HCT116 (cell line): ENCODE measurements at regions not wholly inside any gene's neighbourhood (a gene's known extent, or its start where the extent isn't known, plus 50 kb on each side); places are given as distances from the start of the nearest gene placed in this dataset.

Experiments
- ATAC-seq: fragments of 200-7000 bp; cut with Tn5 transposase; 2 replicates; pipeline ENCODE4 v1.9.1; 2020; ENCODE audit warnings: mild to moderate bottlenecking, moderate library complexity
- BruUV-seq: library from RNA; stranded (reverse); fragments of 400-500 nt; replicated peaks from 2 replicates; lab custom pipeline; 2021; lab: Mats Ljungman, UMichigan
- CTCF ChIA-PET: fragments of 300-600 bp; sonication (Branson Sonifier 250); formaldehyde crosslinking; loops from one replicate; lab custom pipeline; 2021; ENCODE audit warnings: antibody characterized with exemption; lab: Charles Lee
- POLR2A ChIA-PET: fragments of 300-600, 350-600 bp; sonication (Branson Sonifier 250); formaldehyde crosslinking; loops from one replicate; lab custom pipeline; 2021; ENCODE audit warnings: antibody characterized with exemption; lab: Charles Lee
- RAD21 ChIA-PET, 2 experiments: fragments of 300-600 bp; sonication (Branson Sonifier 250); formaldehyde crosslinking; loops; one replicate each; lab custom pipeline; 2023; ENCODE audit warnings: low total read pairs in 2 of 2; ENCODE audit not compliant: uncharacterized antibody in 2 of 2, unreplicated experiment in 2 of 2, low non-redundant PET in 1 of 2; lab: Charles Lee
- DNase-seq: peaks from one replicate; pipeline ENCODE4 v3.0.0-alpha.2; 2010; ENCODE audit warnings: low read depth, low spot score
- H2AFZ ChIP-seq: fragments of 200-600 bp; shearing (Covaris generic), sonication (generic); 2 replicates; pipeline ENCODE4 v1.6.1; 2017; ENCODE audit warnings: low read depth, mixed run types, mixed read lengths, antibody characterized with exemption, low read length; ENCODE audit not compliant: poor library complexity, severe bottlenecking
- H3K27ac ChIP-seq: 2 replicates; pipeline ENCODE4 v1.5.1; 2012; ENCODE audit warnings: low read depth, low read length
- H3K27me3 ChIP-seq: fragments of 200-600 bp; sonication (generic); 2 replicates; pipeline ENCODE4 v1.6.1; 2016; ENCODE audit warnings: mixed run types, low read length, mixed read lengths; ENCODE audit not compliant: insufficient read depth
- H3K36me3 ChIP-seq, 2 experiments: fragments of 200-500 bp in 1 of 2; fragments of 200-600 bp in 1 of 2; sonication (Bioruptor generic) in 1 of 2; sonication (generic) in 1 of 2; 2 replicates each; pipeline versions ENCODE4 v1.5.1 to v1.6.1; 2014 to 2016; ENCODE audit warnings: low read length in 2 of 2, inconsistent platforms in 1 of 2, mixed read lengths in 1 of 2, mixed run types in 1 of 2; ENCODE audit not compliant: insufficient read depth in 2 of 2, control insufficient read depth in 1 of 2
- H3K4me1 ChIP-seq, 2 experiments: fragments of 200-600 bp in 1 of 2; sonication (generic) in 1 of 2; 2 replicates each; pipeline versions ENCODE4 v1.5.1 to v1.6.1; 2012 to 2017; ENCODE audit warnings: low read length in 2 of 2, inconsistent platforms in 1 of 2, mild to moderate bottlenecking in 1 of 2, mixed read lengths in 1 of 2, mixed run types in 1 of 2, moderate library complexity in 1 of 2; ENCODE audit not compliant: insufficient read depth in 2 of 2, control insufficient read depth in 1 of 2
- H3K4me2 ChIP-seq: fragments of 200-600 bp; sonication (generic); 2 replicates; pipeline ENCODE4 v1.6.1; 2017; ENCODE audit warnings: mixed run types, low read length, mixed read lengths
- H3K4me3 ChIP-seq, 2 experiments: fragments of 200-600 bp in 1 of 2; sonication (generic) in 1 of 2; replicated peaks in 1 of 2; 2 replicates each; pipeline ENCODE4 v1.5.1; 2011 to 2016; ENCODE audit warnings: low read length in 2 of 2, control low read depth in 1 of 2, low read depth in 1 of 2, mild to moderate bottlenecking in 1 of 2, mixed read lengths in 1 of 2, mixed run types in 1 of 2
- H3K79me2 ChIP-seq: fragments of 200-600 bp; sonication (generic); 2 replicates; pipeline ENCODE4 v1.6.1; 2017; ENCODE audit warnings: mild to moderate bottlenecking, mixed run types, low read length, moderate library complexity, mixed read lengths; ENCODE audit not compliant: insufficient read depth
- H3K9ac ChIP-seq: fragments of 200-600 bp; sonication (generic); 2 replicates; pipeline ENCODE4 v1.6.1; 2016; ENCODE audit warnings: low read length, mixed read lengths
- H3K9me2 ChIP-seq: fragments of 200-600 bp; sonication (generic), shearing (Covaris generic); 2 replicates; pipeline ENCODE4 v1.6.1; 2017; ENCODE audit warnings: mixed run types, mild to moderate bottlenecking, moderate library complexity; ENCODE audit not compliant: insufficient read depth
- H3K9me3 ChIP-seq, 2 experiments: fragments of 200-500 bp in 1 of 2; fragments of 200-600 bp in 1 of 2; sonication (Bioruptor generic) in 1 of 2; sonication (generic) in 1 of 2; 2 replicates each; pipeline ENCODE4 v1.6.1; 2014 to 2017; ENCODE audit warnings: low read length in 2 of 2, mixed read lengths in 2 of 2, inconsistent platforms in 1 of 2, low read depth in 1 of 2, mild to moderate bottlenecking in 1 of 2, mixed run types in 1 of 2, moderate library complexity in 1 of 2; ENCODE audit not compliant: control insufficient read depth in 1 of 2, insufficient read depth in 1 of 2
- H4K20me1 ChIP-seq: fragments of 200-600 bp; sonication (generic), shearing (Covaris generic); 2 replicates; pipeline ENCODE4 v1.6.1; 2017; ENCODE audit warnings: mixed run types, mild to moderate bottlenecking, moderate library complexity; ENCODE audit not compliant: insufficient read depth
- CBX3 ChIP-seq: IDR thresholded peaks from 2 replicates; pipeline ENCODE4 v1.6.1; 2012; ENCODE audit warnings: low read depth
- EGR1 ChIP-seq: IDR thresholded peaks from 2 replicates; pipeline ENCODE4 v1.6.1; 2012; ENCODE audit warnings: low read depth
- EZH2phosphoT487 ChIP-seq: fragments of 200-600 bp; IDR thresholded peaks from 2 replicates; pipeline ENCODE4 v1.6.1; 2018; ENCODE audit warnings: antibody characterized with exemption, borderline replicate concordance
- FOSL1 ChIP-seq: IDR thresholded peaks from 2 replicates; pipeline ENCODE4 v1.6.1; 2012; ENCODE audit warnings: low read depth
- JUND ChIP-seq: IDR thresholded peaks from 2 replicates; pipeline ENCODE4 v1.6.1; 2012
- POLR2A ChIP-seq: IDR thresholded peaks from 2 replicates; pipeline ENCODE4 v1.7.0; 2011; ENCODE audit warnings: borderline replicate concordance; ENCODE audit not compliant: insufficient read depth, insufficient read length; ENCODE audit errors: extremely low read depth
- POLR2AphosphoS5 ChIP-seq: IDR thresholded peaks from 2 replicates; pipeline ENCODE4 v1.6.1; 2011; ENCODE audit warnings: mild to moderate bottlenecking, low read depth, low read length, moderate library complexity
- SIN3A ChIP-seq: IDR thresholded peaks from 2 replicates; pipeline ENCODE4 v1.6.1; 2012; ENCODE audit warnings: low read depth
- TCF7L2 ChIP-seq: IDR thresholded peaks from 2 replicates; pipeline ENCODE4 v1.7.0; 2011; ENCODE audit warnings: borderline replicate concordance, inconsistent platforms; ENCODE audit not compliant: insufficient read depth, insufficient read length; ENCODE audit errors: extremely low read depth
- ZFX ChIP-seq: fragments of 450-650 bp; IDR thresholded peaks from 2 replicates; pipeline ENCODE4 v1.6.1; 2017
- ZNF274 ChIP-seq: fragments of 200-500 bp; sonication (Bioruptor generic); IDR thresholded peaks from 2 replicates; pipeline ENCODE4 v1.6.1; 2014; ENCODE audit warnings: mild to moderate bottlenecking, low read depth, low read length, inconsistent platforms
- intact Hi-C: fragments of 100-400 bp; cut with micrococcal nuclease; formaldehyde crosslinking; loops from 2 replicates; pipeline ENCODE4 v1.10.0; 2022
- TF ChIP-seq, protein P1 (sequence below): IDR thresholded peaks from 2 replicates; pipeline ENCODE4 v1.6.1; 2012
- TF ChIP-seq, protein P2 (sequence below): IDR thresholded peaks from 2 replicates; pipeline ENCODE4 v1.6.1; 2011; ENCODE audit warnings: mild to moderate bottlenecking, low read length, moderate library complexity; ENCODE audit not compliant: insufficient replicate concordance; ENCODE audit errors: extremely low read depth
- TF ChIP-seq, protein P3 (sequence below), 3 experiments: fragments of 200-600 bp in 1 of 3; sonication (generic) in 1 of 3; IDR thresholded peaks in 2 of 3; conservative IDR thresholded peaks in 1 of 3; 2 replicates each; pipeline ENCODE4 v1.5.1; 2012 to 2017; ENCODE audit warnings: low read depth in 2 of 3, low read length in 2 of 3, antibody characterized with exemption in 1 of 3, borderline replicate concordance in 1 of 3, control low read depth in 1 of 3, mild to moderate bottlenecking in 1 of 3, mixed read lengths in 1 of 3, mixed run types in 1 of 3, moderate library complexity in 1 of 3; ENCODE audit not compliant: insufficient read depth in 1 of 3

DNA sequence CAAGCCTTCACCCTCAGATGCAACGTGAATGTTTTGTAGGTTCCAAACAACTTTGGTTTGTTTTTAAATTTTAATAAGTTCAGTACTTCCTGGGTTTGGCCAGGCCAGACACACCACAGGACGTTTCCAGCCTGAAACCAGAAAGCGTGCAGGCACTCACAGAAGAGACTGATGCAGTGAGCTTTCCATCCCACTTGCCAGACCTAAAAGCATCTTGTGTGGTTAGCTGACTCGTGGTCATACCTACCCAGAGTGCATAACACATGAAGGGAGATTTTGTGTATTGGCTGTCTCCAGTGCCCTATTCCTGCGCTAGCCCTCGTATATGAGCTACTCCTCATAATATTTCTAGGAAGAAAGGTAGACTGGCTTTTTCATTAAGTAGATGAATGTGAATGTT lies 297.3 kb upstream of the FAR2 start:
- H2AFZ ChIP-seq: no peak overlapping the region
- no peak overlapping the region for H3K4me3 ChIP-seq
- no peaks in the 10 kb centered on the region for H3K36me3 ChIP-seq
- no peaks in the 10 kb centered on the region for H4K20me1 ChIP-seq
- H3K9me3 ChIP-seq: no peaks in the 10 kb centered on the region
- ATAC-seq (no peak), DNase-seq (no peak)
- no peak overlapping the region for H3K9ac ChIP-seq
- BruUV-seq: no TSS peak
- TF ChIP-seq JUND (no peak), POLR2A (no peak)
- no peaks in the 10 kb centered on the region for H3K9me2 ChIP-seq
- intact Hi-C loops: no loop called here
- no peaks in the 10 kb centered on the region for H3K79me2 ChIP-seq
- no peak overlapping the region for H3K4me2 ChIP-seq
- ChIA-PET CTCF (interaction anchor here (1.3 kb wide), 1 partner anchor 21 kb away, joined by 4 read pairs; no protein-coding TSS in a partner anchor), RAD21 (no interaction called here), POLR2A (no interaction called here)
- no peaks in the 10 kb centered on the region; the same call in 1 of the 2 replicates for H3K27me3 ChIP-seq
- H3K27ac ChIP-seq: no peak overlapping the region
- H3K4me1 ChIP-seq: no peaks in the 10 kb centered on the region

DNA sequence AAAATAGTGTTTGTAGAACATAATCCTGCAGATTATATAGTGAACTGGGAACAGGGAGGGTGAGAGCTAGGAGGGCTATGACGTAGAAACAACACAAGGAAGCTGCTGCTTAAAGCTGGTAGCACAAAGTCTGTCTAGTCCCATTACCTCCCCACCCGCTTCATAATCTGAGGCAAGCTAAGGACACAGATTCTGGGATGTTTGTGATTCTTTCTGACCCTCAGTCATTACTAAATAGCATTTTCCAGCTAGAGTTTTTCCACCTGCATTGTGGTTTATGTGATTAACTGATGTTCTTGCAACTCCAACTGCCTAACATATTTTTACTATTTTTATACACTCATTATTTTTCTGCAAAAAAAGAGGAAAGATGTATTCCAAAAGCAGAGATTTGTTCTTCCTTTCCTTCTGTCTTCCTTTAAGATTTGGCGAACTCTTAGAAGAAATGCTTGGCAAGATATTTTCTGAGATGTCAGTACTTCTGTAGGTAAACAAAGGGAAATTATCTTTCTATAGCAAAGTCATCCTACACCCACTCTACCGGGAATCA lies 293.2 kb upstream of the FAR2 start:
- intact Hi-C loops: no loop called here
- CTCF ChIA-PET: no interaction called here
- TF ChIP-seq ZNF274 (no peak), POLR2AphosphoS5 (no peak), SIN3A (no peak), JUND (no peak), EGR1 (no peak), ZFX (no peak), POLR2A (no peak), EZH2phosphoT487 (no peak), FOSL1 (no peak), CBX3 (no peak), TCF7L2 (no peak)
- TF ChIP-seq, protein P1, sequence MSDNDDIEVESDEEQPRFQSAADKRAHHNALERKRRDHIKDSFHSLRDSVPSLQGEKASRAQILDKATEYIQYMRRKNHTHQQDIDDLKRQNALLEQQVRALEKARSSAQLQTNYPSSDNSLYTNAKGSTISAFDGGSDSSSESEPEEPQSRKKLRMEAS: no peak
- TF ChIP-seq, protein P2, sequence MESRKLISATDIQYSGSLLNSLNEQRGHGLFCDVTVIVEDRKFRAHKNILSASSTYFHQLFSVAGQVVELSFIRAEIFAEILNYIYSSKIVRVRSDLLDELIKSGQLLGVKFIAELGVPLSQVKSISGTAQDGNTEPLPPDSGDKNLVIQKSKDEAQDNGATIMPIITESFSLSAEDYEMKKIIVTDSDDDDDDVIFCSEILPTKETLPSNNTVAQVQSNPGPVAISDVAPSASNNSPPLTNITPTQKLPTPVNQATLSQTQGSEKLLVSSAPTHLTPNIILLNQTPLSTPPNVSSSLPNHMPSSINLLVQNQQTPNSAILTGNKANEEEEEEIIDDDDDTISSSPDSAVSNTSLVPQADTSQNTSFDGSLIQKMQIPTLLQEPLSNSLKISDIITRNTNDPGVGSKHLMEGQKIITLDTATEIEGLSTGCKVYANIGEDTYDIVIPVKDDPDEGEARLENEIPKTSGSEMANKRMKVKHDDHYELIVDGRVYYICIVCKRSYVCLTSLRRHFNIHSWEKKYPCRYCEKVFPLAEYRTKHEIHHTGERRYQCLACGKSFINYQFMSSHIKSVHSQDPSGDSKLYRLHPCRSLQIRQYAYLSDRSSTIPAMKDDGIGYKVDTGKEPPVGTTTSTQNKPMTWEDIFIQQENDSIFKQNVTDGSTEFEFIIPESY: no peak
- TF ChIP-seq, protein P3, sequence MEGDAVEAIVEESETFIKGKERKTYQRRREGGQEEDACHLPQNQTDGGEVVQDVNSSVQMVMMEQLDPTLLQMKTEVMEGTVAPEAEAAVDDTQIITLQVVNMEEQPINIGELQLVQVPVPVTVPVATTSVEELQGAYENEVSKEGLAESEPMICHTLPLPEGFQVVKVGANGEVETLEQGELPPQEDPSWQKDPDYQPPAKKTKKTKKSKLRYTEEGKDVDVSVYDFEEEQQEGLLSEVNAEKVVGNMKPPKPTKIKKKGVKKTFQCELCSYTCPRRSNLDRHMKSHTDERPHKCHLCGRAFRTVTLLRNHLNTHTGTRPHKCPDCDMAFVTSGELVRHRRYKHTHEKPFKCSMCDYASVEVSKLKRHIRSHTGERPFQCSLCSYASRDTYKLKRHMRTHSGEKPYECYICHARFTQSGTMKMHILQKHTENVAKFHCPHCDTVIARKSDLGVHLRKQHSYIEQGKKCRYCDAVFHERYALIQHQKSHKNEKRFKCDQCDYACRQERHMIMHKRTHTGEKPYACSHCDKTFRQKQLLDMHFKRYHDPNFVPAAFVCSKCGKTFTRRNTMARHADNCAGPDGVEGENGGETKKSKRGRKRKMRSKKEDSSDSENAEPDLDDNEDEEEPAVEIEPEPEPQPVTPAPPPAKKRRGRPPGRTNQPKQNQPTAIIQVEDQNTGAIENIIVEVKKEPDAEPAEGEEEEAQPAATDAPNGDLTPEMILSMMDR (IDR thresholded peaks at IDR 0.05 in 2 of 3, conservative IDR thresholded peaks at IDR 0.05 in 1 of 3; ENCODE audit: borderline replicate concordance in 1 of 3, insufficient read depth in 1 of 3, low read depth in 2 of 3, low read length in 2 of 3): no peak

More for the DNA sequence above, 293.2 kb upstream of the FAR2 start:
- Histone ChIP-seq H3K9ac (no peak overlapping the region), H2AFZ (no peak overlapping the region), H3K27me3 (no peaks in the 10 kb centered on the region; the same call in 1 of the 2 replicates), H3K9me3 (no peaks in the 10 kb centered on the region), H3K4me3 (no peak overlapping the region), H4K20me1 (no peaks in the 10 kb centered on the region), H3K27ac (no peak overlapping the region), H3K4me2 (no peak overlapping the region), H3K36me3 (no peaks in the 10 kb centered on the region), H3K79me2 (no peaks in the 10 kb centered on the region), H3K4me1 (no peaks in the 10 kb centered on the region), H3K9me2 (no peaks in the 10 kb centered on the region)
- ChIA-PET POLR2A (no interaction called here), RAD21 (no interaction called here)
- no peak for DNase-seq
- BruUV-seq: no TSS peak
- ATAC-seq: no peak
